GM18498 (cell line): ENCODE measurements at regions not wholly inside any gene's neighbourhood (a gene's known extent, or its start where the extent isn't known, plus 50 kb on each side); places are given as distances from the start of the nearest gene placed in this dataset.
"Not testable (repeated sequence)": the region's sequence is repeated elsewhere in the genome, so short reads cannot be mapped to it uniquely, and the experiment has no call there.

ENCODE experiments used
- ATAC-seq: cut with Tn5 transposase; IDR thresholded peaks from one replicate; pipeline ENCODE4 v1.9.1; 2021; ENCODE audit warnings: mild to moderate bottlenecking, moderate library complexity; ENCODE audit not compliant: unreplicated experiment

DNA sequence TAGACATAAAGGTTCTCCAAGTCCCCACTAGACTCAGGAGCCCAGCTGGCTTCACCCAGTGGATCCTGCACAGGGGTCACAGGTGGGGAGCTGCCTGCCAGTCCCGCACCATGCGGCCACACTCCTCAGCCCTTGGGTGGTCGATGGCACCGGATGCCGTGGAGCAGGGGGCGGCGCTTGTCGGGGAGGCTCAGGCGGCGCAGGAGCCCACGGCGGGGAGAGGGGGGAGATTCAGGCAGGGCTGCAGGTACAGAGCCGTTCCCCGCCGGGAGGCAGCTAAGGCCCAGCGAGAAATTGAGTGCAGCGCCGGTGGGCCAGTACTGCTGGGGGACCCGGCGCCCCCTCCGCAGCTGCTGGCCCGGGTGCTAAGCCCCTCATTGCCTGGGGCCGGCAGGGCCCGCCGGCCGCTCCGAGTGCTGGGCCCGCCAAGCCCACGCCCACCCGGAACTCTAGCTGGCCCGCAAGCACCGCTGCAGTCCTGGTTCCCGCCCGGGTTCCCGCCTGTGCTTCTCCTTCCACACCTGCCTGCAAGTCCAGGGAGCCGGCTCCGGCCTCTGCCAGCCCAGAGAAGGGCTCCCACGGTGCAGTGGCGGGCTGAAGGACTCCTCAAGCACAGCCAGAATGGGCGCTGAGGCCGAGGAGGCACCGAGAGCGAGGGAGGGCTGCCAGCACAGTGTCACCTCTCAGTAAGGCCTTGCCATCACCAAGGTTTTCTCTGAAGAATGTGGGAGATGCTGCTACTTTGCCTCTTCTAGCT is 58.4 kb upstream of the PPP1R12A start:
- no peak for ATAC-seq

GRCh38 chr12:79991586-79991985 is 56.7 kb upstream of the PPP1R12A start:
- no peak for ATAC-seq

DNA sequence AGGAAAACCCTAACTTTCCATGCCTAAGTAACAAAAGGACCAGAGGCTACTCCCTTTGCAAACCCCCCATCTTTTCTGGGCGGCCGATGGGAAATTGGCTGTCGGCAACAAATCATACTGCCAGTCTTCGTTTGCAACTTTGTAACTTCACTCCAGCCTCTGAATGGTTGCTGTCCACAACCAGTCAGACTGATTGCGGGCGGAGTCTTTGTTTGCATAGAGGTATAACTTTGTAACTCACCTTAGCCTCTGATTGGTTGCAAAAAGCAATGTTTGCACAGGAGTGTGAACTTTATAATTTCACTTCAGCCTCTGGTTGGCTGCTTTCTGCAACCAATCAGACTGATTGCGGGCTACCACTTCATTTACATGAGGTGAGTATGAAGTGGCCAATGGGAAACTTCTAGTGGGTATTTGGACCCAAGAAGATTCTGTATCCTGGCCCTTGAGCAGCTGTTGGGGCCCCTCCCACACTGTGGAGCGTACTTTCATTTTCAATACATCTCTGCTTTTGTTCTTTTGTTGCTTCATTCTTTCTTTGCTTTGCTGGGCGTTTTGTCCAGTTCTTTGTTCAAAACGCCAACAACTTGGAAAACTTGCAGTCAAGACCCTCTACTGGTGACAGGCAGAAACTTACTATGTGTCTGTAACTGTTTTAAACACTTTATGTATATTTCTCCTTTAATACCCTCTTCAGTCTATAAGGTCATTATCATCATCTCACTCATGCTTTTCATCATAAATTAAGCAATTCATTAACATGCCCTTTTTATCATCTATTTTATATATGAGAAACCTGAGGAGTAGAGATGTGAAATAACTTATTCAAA is 55.8 kb upstream of the PPP1R12A start:
- not testable (repeated sequence) for ATAC-seq

DNA sequence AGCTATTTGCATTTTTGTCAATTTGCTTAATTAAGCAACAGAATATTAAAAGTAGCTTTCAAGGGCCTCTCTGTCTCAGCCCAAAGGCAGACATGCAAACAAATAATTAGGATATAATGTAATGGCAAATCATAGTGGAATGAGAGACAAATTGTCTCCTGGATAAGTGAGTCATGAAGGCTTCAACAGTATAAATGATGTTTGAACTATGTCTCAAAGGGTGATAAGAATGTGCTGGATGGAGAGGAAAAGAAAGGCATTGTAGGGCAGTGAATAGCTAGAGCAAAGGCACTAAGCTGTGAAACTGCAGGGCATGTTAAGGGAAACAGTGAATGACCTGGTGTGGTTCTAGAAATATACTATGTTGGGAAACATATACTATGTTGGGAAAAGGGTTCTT is 53.5 kb upstream of the PPP1R12A start:
- ATAC-seq = no peak

- ATAC-seq = no peak
Measured at GRCh38 chr12:79987731-79988130, 52.8 kb upstream of the PPP1R12A start.
